ENCODE measurements at regions not wholly inside any gene's neighbourhood (a gene's known extent, or its start where the extent isn't known, plus 50 kb on each side); places are given as distances from the start of the nearest gene placed in this dataset.

GRCh38 chr3:90011131-90011530 is 903.7 kb downstream of the EPHA3 start (continued):
- TF ChIP-seq, protein P1, sequence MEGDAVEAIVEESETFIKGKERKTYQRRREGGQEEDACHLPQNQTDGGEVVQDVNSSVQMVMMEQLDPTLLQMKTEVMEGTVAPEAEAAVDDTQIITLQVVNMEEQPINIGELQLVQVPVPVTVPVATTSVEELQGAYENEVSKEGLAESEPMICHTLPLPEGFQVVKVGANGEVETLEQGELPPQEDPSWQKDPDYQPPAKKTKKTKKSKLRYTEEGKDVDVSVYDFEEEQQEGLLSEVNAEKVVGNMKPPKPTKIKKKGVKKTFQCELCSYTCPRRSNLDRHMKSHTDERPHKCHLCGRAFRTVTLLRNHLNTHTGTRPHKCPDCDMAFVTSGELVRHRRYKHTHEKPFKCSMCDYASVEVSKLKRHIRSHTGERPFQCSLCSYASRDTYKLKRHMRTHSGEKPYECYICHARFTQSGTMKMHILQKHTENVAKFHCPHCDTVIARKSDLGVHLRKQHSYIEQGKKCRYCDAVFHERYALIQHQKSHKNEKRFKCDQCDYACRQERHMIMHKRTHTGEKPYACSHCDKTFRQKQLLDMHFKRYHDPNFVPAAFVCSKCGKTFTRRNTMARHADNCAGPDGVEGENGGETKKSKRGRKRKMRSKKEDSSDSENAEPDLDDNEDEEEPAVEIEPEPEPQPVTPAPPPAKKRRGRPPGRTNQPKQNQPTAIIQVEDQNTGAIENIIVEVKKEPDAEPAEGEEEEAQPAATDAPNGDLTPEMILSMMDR (IDR thresholded peaks at IDR 0.05; ENCODE audit: low read depth, low read length, missing input control): no peak
- no peak for TF ChIP-seq HNF4G (IDR thresholded peaks at IDR 0.05)

- no peaks in the 10 kb centered on the region for H3K27me3 ChIP-seq (ENCODE audit: control insufficient read depth in 4 of 4, insufficient read depth in 4 of 4, low read length in 3 of 4)
- H3K27ac ChIP-seq (ENCODE audit: low read depth in 1 of 2, low read length in 2 of 2): no peak overlapping the region
- no peaks in the 10 kb centered on the region for H3K36me3 ChIP-seq (ENCODE audit: control insufficient read depth in 4 of 4, insufficient read depth in 3 of 4, low read depth in 1 of 4, low read length in 3 of 4)
- no peaks in the 10 kb centered on the region for H3K9me3 ChIP-seq (ENCODE audit: control insufficient read depth in 4 of 4, low read length in 3 of 4)
- no peak overlapping the region for H3K4me3 ChIP-seq (ENCODE audit: low read depth in 1 of 3, low read length in 3 of 3)
- WGBS: 59% methylated on average over 4 of the region's 4 CpGs
- DNase-seq (ENCODE audit: low spot score): no peak
- no peaks in the 10 kb centered on the region for H3K4me1 ChIP-seq (ENCODE audit: control insufficient read depth in 4 of 4, insufficient read depth in 4 of 4, low read length in 3 of 4)
- H3K9ac ChIP-seq (ENCODE audit: low read depth in 1 of 2, low read length in 2 of 2): no peak overlapping the region
- TF ChIP-seq HNF4A (conservative IDR thresholded peaks at IDR 0.05) (peak; percentile 33 to 46), TAF1 (conservative IDR thresholded peaks at IDR 0.05) (no peak)
These were observed 904.2 kb downstream of the EPHA3 start for GRCh38 chr3:90011596-90011995.

DNA sequence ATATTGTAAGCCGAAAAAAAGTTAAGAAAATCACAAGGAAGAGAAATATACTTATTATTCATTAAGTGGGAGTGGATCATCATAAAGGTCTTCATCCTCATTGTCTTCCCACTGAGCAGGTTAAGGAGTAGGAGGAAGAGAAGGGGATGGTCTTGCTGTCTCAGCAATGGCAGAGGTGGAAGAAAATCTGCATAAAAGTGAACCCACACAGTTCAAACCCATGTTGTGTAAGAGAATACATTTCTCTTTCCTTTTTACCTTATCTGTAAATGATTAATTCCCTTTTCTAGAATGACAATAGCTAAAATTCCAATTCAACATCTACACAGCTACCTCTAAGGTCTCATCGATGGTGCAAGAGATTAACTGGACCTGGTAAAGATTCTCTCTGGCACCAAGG is 904.6 kb downstream of the EPHA3 start:
- WGBS: 81% methylated on average over 2 of the region's 2 CpGs
- H3K27ac ChIP-seq (ENCODE audit: low read depth in 1 of 2, low read length in 2 of 2): no peak overlapping the region
- H3K9ac ChIP-seq (ENCODE audit: low read depth in 1 of 2, low read length in 2 of 2): no peak overlapping the region
- H3K27me3 ChIP-seq (ENCODE audit: control insufficient read depth in 4 of 4, insufficient read depth in 4 of 4, low read length in 3 of 4): no peaks in the 10 kb centered on the region
- H3K36me3 ChIP-seq (ENCODE audit: control insufficient read depth in 4 of 4, insufficient read depth in 3 of 4, low read depth in 1 of 4, low read length in 3 of 4): no peaks in the 10 kb centered on the region
- no peaks in the 10 kb centered on the region for H3K4me1 ChIP-seq (ENCODE audit: control insufficient read depth in 4 of 4, insufficient read depth in 4 of 4, low read length in 3 of 4)
- no peak for DNase-seq (ENCODE audit: low spot score)
- H3K4me3 ChIP-seq (ENCODE audit: low read depth in 1 of 3, low read length in 3 of 3): no peak overlapping the region
- no peak for TF ChIP-seq FOXA1 (IDR thresholded peaks at IDR 0.05)
- no peak for TF ChIP-seq HNF4G (IDR thresholded peaks at IDR 0.05)
- no peak for TF ChIP-seq HNF4A (conservative IDR thresholded peaks at IDR 0.05)
- no peak for TF ChIP-seq TAF1 (conservative IDR thresholded peaks at IDR 0.05)
- no peak for TF ChIP-seq GABPA (IDR thresholded peaks at IDR 0.05 in 1 of 2, conservative IDR thresholded peaks at IDR 0.05 in 1 of 2)
- no peak for TF ChIP-seq JUND (IDR thresholded peaks at IDR 0.05)
- no peak for TF ChIP-seq SP1 (IDR thresholded peaks at IDR 0.05)
- TF ChIP-seq, protein P2, sequence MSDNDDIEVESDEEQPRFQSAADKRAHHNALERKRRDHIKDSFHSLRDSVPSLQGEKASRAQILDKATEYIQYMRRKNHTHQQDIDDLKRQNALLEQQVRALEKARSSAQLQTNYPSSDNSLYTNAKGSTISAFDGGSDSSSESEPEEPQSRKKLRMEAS (IDR thresholded peaks at IDR 0.05): no peak
- no peak for TF ChIP-seq ZBTB33 (IDR thresholded peaks at IDR 0.05)
- no peak for TF ChIP-seq FOXA2 (IDR thresholded peaks at IDR 0.05)
- TF ChIP-seq, protein P3, sequence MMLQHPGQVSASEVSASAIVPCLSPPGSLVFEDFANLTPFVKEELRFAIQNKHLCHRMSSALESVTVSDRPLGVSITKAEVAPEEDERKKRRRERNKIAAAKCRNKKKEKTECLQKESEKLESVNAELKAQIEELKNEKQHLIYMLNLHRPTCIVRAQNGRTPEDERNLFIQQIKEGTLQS (IDR thresholded peaks at IDR 0.05): no peak
- TF ChIP-seq NR2F2 (IDR thresholded peaks at IDR 0.05): no peak
- H3K9me3 ChIP-seq (ENCODE audit: control insufficient read depth in 4 of 4, low read length in 3 of 4): no peaks in the 10 kb centered on the region
